PC-3 (cell line): ENCODE measurements at regions not wholly inside any gene's neighbourhood (a gene's known extent, or its start where the extent isn't known, plus 50 kb on each side); places are given as distances from the start of the nearest gene placed in this dataset.

Experiments
- ATAC-seq: fragments of 200-7000 bp; cut with Tn5 transposase; 2 replicates; pipeline ENCODE4 v1.9.1; 2020; ENCODE audit warnings: mild to moderate bottlenecking, moderate library complexity
- BruUV-seq: library from RNA; stranded (reverse); fragments of 400-500 nt; replicated peaks from 2 replicates; lab custom pipeline; 2021; lab: Mats Ljungman, UMichigan
- CTCF ChIA-PET: fragments of 300-600 bp; sonication (Branson Sonifier 250); formaldehyde crosslinking; loops from one replicate; lab custom pipeline; 2022; ENCODE audit warnings: antibody characterized with exemption; lab: Charles Lee
- POLR2A ChIA-PET: fragments of 300-600 bp; sonication (Branson Sonifier 250); formaldehyde crosslinking; loops from one replicate; lab custom pipeline; 2022; ENCODE audit warnings: antibody characterized with exemption; ENCODE audit not compliant: unreplicated experiment; lab: Charles Lee
- DNase-seq: peaks from one replicate; pipeline ENCODE4 v3.0.0-alpha.2; 2015
- H2AFZ ChIP-seq: fragments of 300-600 bp; sonication (generic); 2 replicates; pipeline ENCODE4 v1.6.0; 2016; ENCODE audit warnings: antibody characterized with exemption, low read length
- H3F3A ChIP-seq: fragments of 300-600 bp; sonication (generic); one replicate; pipeline ENCODE4 v1.6.0; 2017; ENCODE audit warnings: antibody characterized with exemption, low read length, control low read depth, mild to moderate bottlenecking; ENCODE audit not compliant: unreplicated experiment
- H3K27ac ChIP-seq: fragments of 300-600 bp; sonication (generic); 2 replicates; pipeline ENCODE4 v1.5.1; 2016; ENCODE audit warnings: mild to moderate bottlenecking, low read length
- H3K27me3 ChIP-seq: fragments of 300-600 bp; sonication (generic); 2 replicates; pipeline ENCODE4 v1.6.1; 2016; ENCODE audit warnings: low read length, mixed read lengths
- H3K36me3 ChIP-seq: fragments of 300-600 bp; sonication (generic); 2 replicates; pipeline ENCODE4 v1.6.1; 2016; ENCODE audit warnings: low read depth, mixed run types, low read length, mixed read lengths
- H3K4me1 ChIP-seq: fragments of 300-600 bp; sonication (generic); 2 replicates; pipeline ENCODE4 v1.5.1; 2016; ENCODE audit warnings: low read length; ENCODE audit not compliant: insufficient read depth
- H3K4me2 ChIP-seq: fragments of 300-600 bp; sonication (generic); 2 replicates; pipeline ENCODE4 v1.6.0; 2016; ENCODE audit warnings: low read length
- H3K4me3 ChIP-seq: fragments of 300-600 bp; sonication (generic); 2 replicates; pipeline ENCODE4 v1.5.1; 2016; ENCODE audit warnings: mild to moderate bottlenecking, low read length, mixed read lengths
- H3K79me2 ChIP-seq: fragments of 300-600 bp; sonication (generic); 2 replicates; pipeline ENCODE4 v1.6.1; 2017; ENCODE audit warnings: low read length, mixed read lengths
- H3K9ac ChIP-seq: fragments of 300-600 bp; sonication (generic); 2 replicates; pipeline ENCODE4 v1.6.0; 2016; ENCODE audit warnings: mild to moderate bottlenecking, low read length
- H3K9me2 ChIP-seq: fragments of 300-600 bp; sonication (generic); replicated peaks from 2 replicates; pipeline ENCODE4 v1.6.1; 2016; ENCODE audit warnings: mixed run types, low read length, mixed read lengths
- H3K9me3 ChIP-seq: fragments of 300-600 bp; sonication (generic); 2 replicates; pipeline ENCODE4 v1.6.1; 2016; ENCODE audit warnings: low read length, mixed read lengths
- H4K20me1 ChIP-seq: fragments of 300-600 bp; sonication (generic); 2 replicates; pipeline ENCODE4 v1.6.1; 2016; ENCODE audit warnings: low read length, mixed read lengths
- CTCF ChIP-seq: fragments of 300-600 bp; sonication (generic); conservative IDR thresholded peaks from 2 replicates; pipeline ENCODE4 v1.5.1; 2017; ENCODE audit warnings: antibody characterized with exemption, low read depth, mild to moderate bottlenecking, low read length
- EZH2 ChIP-seq: fragments of 300-600 bp; sonication (generic); IDR thresholded peaks from one replicate; pipeline ENCODE4 v1.6.1; 2017; ENCODE audit warnings: antibody characterized with exemption, mild to moderate bottlenecking, low read length; ENCODE audit not compliant: unreplicated experiment
- EZH2phosphoT487 ChIP-seq: fragments of 300-600 bp; sonication (generic); IDR thresholded peaks from 2 replicates; pipeline ENCODE4 v1.6.1; 2018; ENCODE audit warnings: mild to moderate bottlenecking, antibody characterized with exemption, low read length, borderline replicate concordance
- intact Hi-C: fragments of 100-400 bp; cut with micrococcal nuclease; formaldehyde crosslinking; loops from 2 replicates; pipeline ENCODE4 v1.9.0; 2023

DNA sequence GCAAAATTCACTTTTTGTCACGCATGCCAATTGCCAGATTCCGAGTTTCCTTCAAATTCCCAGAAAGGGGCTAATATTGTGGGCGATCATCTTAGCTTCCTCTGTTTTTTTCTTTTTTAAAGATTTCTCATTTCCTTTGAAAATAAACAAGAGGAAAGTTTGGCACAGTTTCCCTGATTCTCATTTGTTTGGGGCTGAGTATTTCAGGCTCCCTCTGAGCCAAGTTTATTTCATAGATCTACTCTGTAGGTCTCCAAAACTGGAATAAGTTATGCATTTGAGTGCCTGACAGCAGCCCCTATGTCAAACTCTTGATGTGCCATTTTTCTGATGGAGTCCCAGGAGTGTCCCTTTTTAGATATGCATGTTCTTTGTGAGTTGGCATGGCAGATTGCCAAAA, 1297.2 kb upstream of the WWC1 start:
- TF ChIP-seq EZH2 (no peak), EZH2phosphoT487 (no peak), CTCF (no peak)
- H3K9me2 ChIP-seq, result no peaks in the 10 kb centered on the region
- no peak for ATAC-seq
- H3K79me2 ChIP-seq, result no peaks in the 10 kb centered on the region
- no peak overlapping the region for H3K27ac ChIP-seq
- no TSS peak for BruUV-seq
- no peak overlapping the region for H3K4me3 ChIP-seq
- no peaks in the 10 kb centered on the region for H3K36me3 ChIP-seq
- DNase-seq, result no peak
- ChIA-PET POLR2A (no interaction called here), CTCF (no interaction called here)
- no peaks in the 10 kb centered on the region for H3K9me3 ChIP-seq
- no peaks in the 10 kb centered on the region for H4K20me1 ChIP-seq
- intact Hi-C loops, result no loop called here
- no peaks in the 10 kb centered on the region for H3K4me1 ChIP-seq
- H3K4me2 ChIP-seq, result no peak overlapping the region
- no peak overlapping the region for H2AFZ ChIP-seq
- no peak overlapping the region for H3K9ac ChIP-seq
- H3K27me3 ChIP-seq, result no peaks in the 10 kb centered on the region
- no peaks in the 10 kb centered on the region for H3F3A ChIP-seq

- no peak overlapping the region for H2AFZ ChIP-seq
- no peak for ATAC-seq
- H3F3A ChIP-seq, result no peaks in the 10 kb centered on the region
- no peak overlapping the region for H3K4me2 ChIP-seq
- TF ChIP-seq EZH2phosphoT487, result no peak
- no peak for TF ChIP-seq CTCF
- no peak for TF ChIP-seq EZH2
- no peaks in the 10 kb centered on the region for H3K27me3 ChIP-seq
- no peak overlapping the region for H3K9ac ChIP-seq
- no peaks in the 10 kb centered on the region for H3K9me2 ChIP-seq
- ChIA-PET POLR2A (no interaction called here), CTCF (no interaction called here)
- H4K20me1 ChIP-seq, result no peaks in the 10 kb centered on the region
- no peak for DNase-seq
- no peaks in the 10 kb centered on the region for H3K79me2 ChIP-seq
- no peak overlapping the region for H3K4me3 ChIP-seq
- no peaks in the 10 kb centered on the region for H3K36me3 ChIP-seq
- intact Hi-C loops, result no loop called here
- no peaks in the 10 kb centered on the region for H3K4me1 ChIP-seq
- BruUV-seq, result no TSS peak
- H3K9me3 ChIP-seq, result peaks cover 3% of the 10 kb centered on the region; the same call in 1 of the 2 replicates
- H3K27ac ChIP-seq, result no peak overlapping the region
These were observed 1290.2 kb upstream of the WWC1 start for GRCh38 chr5:167001246-167001645.

- H3K9me2 ChIP-seq, result no peaks in the 10 kb centered on the region
- H3K79me2 ChIP-seq, result no peaks in the 10 kb centered on the region
- no peak overlapping the region for H3K9ac ChIP-seq
- TF ChIP-seq EZH2phosphoT487 (no peak), EZH2 (no peak), CTCF (no peak)
- no peak overlapping the region for H3K4me2 ChIP-seq
- H2AFZ ChIP-seq, result no peak overlapping the region
- H3K4me1 ChIP-seq, result no peaks in the 10 kb centered on the region
- no peaks in the 10 kb centered on the region for H3K27me3 ChIP-seq
- intact Hi-C loops, result no loop called here
- DNase-seq (no peak), ATAC-seq (no peak)
- no peaks in the 10 kb centered on the region; the same call in 1 of the 2 replicates for H3K9me3 ChIP-seq
- ChIA-PET POLR2A (no interaction called here), CTCF (no interaction called here)
- no peaks in the 10 kb centered on the region for H4K20me1 ChIP-seq
- H3K4me3 ChIP-seq, result no peak overlapping the region
- H3K27ac ChIP-seq, result no peak overlapping the region
- H3F3A ChIP-seq, result no peaks in the 10 kb centered on the region
- no TSS peak for BruUV-seq
- no peaks in the 10 kb centered on the region for H3K36me3 ChIP-seq
These were observed 1282.7 kb upstream of the WWC1 start for GRCh38 chr5:167008705-167009104.
